NCI-H446 (cell line): ENCODE measurements at regions not wholly inside any gene's neighbourhood (a gene's known extent, or its start where the extent isn't known, plus 50 kb on each side); places are given as distances from the start of the nearest gene placed in this dataset.

Experiments
- DNase-seq, 2 experiments: peaks; one replicate each; lab custom pipeline; 2025; lab: John Stamatoyannopoulos, UW

DNA sequence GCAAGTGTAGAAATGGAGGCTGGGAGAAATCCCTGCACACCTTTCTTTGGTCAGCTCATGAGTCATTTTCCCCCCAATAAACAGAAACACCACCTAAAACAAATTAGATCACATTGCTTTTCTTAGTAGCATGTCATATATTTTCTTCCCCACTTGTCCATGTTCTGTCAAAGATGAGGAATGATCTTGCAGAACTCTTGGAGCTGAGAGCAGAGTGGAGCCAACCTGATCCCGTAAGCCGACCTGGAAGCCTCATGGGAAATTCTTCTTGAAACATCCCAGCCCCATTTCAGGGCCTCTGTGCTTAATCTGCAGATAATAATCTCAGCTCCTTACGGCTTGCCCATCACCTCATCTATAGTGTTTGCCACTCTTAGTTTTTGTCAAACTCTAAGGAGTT, 284.6 kb upstream of the ELAC2 start:
- DNase-seq: no peak

GRCh38 chr17:13297183-13297582, 279.4 kb upstream of the ELAC2 start:
- no peak for DNase-seq

GRCh38 chr17:13293421-13293820, 275.6 kb upstream of the ELAC2 start:
- no peak for DNase-seq

- no peak for DNase-seq
Observed at GRCh38 chr17:13292291-13292690, 274.5 kb upstream of the ELAC2 start.

GRCh38 chr17:13288248-13288647, 270.4 kb upstream of the ELAC2 start:
- no peak for DNase-seq

DNA sequence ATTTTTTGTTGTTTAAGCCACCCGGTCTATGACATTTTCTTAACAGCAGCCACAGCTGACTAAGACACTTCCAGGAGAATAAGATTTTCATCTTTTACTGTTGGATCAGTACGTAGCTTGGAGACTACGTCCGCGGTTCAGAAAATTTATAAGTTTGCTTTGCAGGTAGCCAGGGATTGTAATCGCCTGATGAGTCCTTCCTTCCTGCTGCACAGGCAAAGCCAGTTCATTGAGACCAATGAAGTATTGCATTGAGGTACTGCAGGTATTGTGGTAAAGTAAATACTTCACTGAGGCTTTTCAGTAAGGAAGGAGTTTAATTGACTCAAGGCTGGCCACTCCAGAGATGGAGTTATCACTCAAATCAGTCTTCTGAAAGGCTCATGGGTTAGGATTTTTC, 269.4 kb upstream of the ELAC2 start:
- DNase-seq: no peak

DNA sequence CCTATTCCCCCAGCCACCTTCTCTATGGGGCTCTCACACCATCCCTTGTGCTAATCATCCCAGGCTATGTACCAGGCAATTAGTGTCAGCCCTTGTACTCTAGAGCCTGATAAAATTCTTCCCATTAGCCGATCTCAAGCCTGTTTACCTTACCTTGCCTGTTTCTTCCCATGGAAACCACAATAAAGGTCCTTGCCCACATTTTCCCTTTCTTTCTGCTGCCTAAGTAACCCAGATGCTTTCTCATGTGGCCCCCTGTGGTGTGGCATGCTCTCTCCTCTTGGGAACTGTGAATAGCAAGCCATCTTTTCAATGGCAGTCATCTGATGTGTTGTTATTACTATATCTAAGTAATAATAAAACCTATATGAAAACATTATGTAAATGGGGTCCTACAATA, 265.8 kb upstream of the ELAC2 start:
- no peak for DNase-seq

DNA sequence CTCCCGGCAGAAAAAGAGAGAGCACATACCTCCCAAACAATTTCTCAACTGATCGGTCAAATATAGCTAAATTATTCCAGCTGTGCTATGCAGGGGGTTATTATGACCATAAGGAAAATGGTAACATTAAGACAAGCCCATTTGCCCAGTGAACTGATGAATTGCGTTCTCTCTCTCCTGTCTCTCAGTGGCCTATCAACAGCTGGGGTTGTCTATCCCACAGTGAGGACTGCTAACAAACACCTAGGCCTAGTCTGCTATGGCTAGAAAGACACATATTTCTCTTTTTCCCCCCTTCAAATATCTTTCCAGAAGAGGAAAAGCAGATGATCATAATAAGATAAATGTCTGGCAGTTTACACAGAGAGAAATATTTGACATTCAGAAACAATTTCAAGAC, 263.8 kb upstream of the ELAC2 start:
- DNase-seq: no peak

DNA sequence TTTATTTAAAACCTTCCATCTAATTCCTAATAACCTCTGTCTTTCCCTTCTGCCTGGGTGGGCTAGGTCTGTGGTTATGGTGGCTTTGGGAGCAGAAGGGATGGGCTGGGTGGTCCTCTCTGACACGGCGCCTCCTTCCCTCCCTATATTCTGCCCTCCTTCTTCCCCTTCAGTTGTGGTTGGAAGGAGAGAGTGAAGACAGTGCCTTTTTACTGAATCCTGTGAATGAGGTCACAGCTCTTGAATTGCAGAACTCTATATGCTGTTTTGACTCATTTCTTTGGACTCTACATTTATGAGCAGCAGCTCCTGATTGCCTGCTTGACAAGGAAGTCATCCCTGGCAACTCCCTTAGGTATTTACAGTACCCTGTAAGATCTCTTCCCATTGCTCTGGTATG, 256.0 kb upstream of the ELAC2 start:
- DNase-seq: no peak

GRCh38 chr17:13272296-13272695, 254.5 kb upstream of the ELAC2 start:
- DNase-seq: no peak

- no peak for DNase-seq
Observed at GRCh38 chr17:13268791-13269595, 251.2 kb upstream of the ELAC2 start.

- no peak for DNase-seq
Observed at GRCh38 chr17:13266606-13267005, 248.8 kb upstream of the ELAC2 start.

- no peak for DNase-seq
Observed at GRCh38 chr17:13265311-13265710, 247.5 kb upstream of the ELAC2 start.

- no peak for DNase-seq
Observed at GRCh38 chr17:13263746-13264145, 245.9 kb upstream of the ELAC2 start.

GRCh38 chr17:13256545-13256944, 238.7 kb upstream of the ELAC2 start:
- no peak for DNase-seq

GRCh38 chr17:13253733-13254410, 236.0 kb upstream of the ELAC2 start:
- no peak for DNase-seq

DNA sequence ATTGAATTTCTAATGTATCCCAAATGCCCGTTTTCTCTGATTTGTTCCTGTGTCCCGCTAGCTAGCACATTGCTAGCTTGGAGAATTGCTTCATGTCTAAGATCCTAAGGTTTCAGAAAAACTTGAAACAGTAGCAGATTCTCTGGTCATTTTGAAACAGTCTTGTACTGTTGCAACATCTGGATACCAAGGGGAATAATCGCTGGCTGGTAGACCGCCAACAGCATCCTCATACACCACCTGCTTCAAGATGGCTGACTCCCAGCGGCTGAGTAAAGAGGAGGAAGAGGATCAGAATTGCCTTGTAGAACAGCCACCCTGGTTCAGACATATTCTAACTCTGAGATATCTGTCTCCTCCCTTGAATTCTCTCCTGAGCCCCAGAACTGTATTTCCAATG, 226.7 kb upstream of the ELAC2 start:
- DNase-seq: no peak

GRCh38 chr17:13243585-13243984, 225.8 kb upstream of the ELAC2 start:
- no peak for DNase-seq

DNA sequence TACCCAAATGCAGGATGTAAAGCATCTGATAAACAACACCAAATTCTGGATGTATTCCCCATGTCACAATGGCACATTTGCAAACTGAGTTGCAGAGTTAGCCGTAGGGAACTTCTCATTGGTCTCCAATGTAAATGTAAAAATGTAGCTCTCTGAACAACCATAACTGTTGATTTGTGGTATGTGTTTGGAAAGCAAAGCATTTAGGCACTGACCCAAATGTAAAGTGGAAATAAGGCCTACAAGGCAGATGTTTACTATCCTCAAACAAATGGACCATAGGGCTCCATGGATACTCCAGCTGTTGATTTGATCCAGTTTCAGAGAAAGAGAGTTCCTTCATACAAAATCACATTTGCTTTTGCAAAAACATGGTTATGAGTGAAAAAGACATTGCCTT, 223.0 kb upstream of the ELAC2 start:
- no peak for DNase-seq

- no peak for DNase-seq
Observed at GRCh38 chr17:13230350-13231264, 212.8 kb upstream of the ELAC2 start.

GRCh38 chr17:13228225-13228624, 210.4 kb upstream of the ELAC2 start:
- no peak for DNase-seq

DNA sequence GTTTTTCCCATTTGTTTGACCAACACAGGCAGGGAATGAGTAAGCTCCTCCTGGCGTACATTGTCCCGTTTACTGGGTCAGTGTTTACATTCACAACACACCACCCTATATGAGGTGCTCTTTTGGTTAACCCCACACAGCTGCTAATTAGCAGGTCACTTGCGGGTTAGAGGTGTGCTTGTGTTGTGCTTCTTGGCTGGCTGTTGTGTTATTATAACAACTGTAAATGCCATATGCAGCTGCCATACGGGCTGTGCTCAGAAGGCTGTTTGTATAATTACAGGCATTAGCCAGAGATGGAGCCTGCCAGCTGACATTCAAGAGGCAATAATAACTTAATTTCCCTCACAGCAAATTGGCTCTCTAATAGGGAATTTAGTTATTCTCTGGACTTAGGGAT, 205.1 kb upstream of the ELAC2 start:
- DNase-seq: no peak

DNA sequence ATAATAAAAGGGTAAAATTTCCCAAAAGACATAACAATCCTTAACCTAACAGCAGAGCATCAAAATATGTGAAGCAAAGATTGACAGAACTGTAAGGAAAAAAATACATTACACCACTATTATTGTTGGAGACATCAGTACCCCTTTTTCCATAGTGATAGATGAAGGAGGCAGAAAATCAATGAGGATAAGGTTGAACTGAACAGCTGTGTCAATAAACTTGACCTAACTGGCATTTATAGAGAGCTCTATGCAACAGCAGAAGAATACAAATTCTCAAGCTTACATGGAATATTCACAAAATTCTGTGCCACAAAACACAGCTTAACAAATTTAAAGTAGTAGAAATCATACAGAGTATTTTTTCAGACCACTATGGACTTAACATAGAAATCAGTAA, 195.0 kb upstream of the ELAC2 start:
- no peak for DNase-seq
